HG03103 (cell line): ENCODE measurements at regions not wholly inside any gene's neighbourhood (a gene's known extent, or its start where the extent isn't known, plus 50 kb on each side); places are given as distances from the start of the nearest gene placed in this dataset.
"Not testable (repeated sequence)": the region's sequence is repeated elsewhere in the genome, so short reads cannot be mapped to it uniquely, and the experiment has no call there.

ENCODE experiments used
- ATAC-seq: cut with Tn5 transposase; IDR thresholded peaks from one replicate; pipeline ENCODE4 v1.9.1; 2021; ENCODE audit warnings: low read depth; ENCODE audit not compliant: unreplicated experiment

DNA sequence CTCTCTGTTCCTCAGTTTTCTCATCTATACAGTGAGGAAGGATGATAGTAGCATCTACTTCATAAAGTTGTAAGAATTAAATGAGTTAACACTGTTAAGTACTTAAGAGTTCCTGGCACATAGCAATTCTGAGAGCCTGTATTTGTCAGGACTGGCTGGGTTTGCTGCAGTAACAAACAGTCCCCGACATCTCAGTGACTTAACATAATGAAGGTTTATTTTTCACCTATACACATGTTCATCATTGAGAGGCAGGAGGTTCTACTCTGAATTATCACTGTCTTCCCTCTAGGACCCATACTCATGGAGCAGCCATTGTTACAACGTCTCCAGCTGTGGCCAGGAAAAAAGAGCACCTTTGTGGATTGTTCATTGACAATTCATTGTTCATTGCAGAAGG lies 190.6 kb upstream of the PROK2 start:
- no peak for ATAC-seq

- no peak for ATAC-seq
Measured at GRCh38 chr3:71974786-71975185, 189.8 kb upstream of the PROK2 start.

DNA sequence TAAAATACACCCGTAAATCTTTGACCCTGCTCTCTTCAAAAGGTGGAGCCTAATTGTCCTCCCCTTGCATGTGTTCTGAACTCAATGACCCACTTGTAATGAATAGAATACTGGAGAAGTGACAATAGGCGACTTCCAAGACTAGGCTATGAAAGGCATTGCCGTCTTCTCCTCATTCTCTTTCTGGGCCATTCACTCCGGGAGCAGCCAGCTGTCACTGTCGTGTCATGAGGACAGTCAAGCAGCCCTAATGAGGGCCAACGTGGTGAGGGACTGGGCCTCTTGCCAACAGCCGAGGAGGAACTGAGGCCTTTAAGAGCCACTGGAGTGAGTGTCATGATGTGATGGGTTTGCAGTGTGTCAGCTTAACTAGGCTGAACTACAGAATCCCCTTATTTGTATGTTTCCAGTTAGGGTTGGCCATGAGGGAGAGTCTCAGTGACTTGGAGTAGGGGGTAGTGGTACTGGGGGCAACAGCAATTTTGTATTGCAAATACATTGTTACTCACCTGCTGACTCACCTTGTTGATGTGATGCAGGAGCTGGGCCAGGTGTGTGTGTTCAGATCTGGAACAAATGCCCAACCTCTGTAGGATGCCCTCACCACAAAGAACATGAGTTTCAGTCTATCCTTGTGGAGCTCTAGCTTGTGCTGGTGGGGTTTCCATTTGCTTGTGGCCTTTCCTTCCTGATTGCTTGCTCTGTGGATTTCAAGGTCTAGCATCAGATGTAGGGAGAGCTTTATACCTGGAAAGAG lies 188.5 kb upstream of the PROK2 start:
- ATAC-seq, result no peak

DNA sequence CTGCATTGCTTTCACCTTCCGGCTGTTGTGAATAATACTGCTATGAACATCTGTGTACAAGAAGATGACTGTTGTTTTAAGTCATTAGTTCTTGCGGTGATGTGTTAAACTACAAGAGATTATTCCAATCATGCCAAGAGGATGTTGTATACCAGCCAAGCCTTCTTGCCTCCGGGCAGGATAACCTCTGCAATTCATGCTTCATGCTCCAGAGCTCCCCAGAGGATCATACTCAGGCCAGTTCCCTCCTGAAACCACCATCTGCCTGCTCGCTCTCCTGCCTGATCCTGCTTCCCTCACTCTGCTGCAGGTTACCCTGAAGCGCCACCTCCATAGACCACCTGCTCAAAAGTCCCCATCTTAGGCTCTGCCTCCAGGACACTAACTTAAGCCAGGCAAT lies 187.1 kb upstream of the PROK2 start:
- ATAC-seq, result no peak

DNA sequence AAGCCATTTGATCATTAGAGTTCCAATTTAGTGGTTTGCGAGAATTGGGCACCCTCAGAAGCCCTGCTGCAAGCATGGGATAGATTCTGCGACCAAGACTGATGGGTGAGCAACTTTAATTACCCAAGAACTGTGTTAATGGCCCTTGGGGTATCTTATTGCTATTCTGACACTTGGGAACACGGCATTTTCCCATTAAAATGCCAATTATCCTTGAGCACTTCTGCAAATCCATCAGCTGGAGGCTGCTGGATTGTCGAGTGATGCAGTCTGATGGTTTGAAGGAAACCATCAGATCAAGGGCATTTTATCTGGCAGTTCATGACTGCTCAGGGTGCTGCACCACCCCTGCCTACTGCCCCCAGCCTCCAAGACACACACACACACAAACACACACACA lies 183.6 kb upstream of the PROK2 start:
- no peak for ATAC-seq

DNA sequence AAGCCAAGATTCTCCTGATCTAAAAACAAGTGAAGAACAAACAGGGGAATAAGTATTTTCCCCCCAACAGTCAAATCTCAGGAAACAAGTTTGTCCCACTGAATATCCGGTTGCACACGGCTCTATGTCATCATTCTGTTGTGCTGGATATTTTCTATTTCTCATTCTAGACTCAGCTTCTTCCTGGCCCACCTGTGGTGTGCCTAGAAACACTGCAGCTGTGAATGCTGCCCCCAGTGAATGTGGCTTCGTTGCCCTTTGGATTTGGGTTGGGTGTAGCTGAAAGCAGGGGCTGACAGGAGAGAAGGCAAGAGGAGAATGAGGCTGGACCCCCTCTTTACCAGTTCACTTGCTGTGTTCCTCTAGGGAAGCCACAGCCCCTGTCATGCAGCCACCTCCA lies 181.2 kb upstream of the PROK2 start:
- no peak for ATAC-seq

DNA sequence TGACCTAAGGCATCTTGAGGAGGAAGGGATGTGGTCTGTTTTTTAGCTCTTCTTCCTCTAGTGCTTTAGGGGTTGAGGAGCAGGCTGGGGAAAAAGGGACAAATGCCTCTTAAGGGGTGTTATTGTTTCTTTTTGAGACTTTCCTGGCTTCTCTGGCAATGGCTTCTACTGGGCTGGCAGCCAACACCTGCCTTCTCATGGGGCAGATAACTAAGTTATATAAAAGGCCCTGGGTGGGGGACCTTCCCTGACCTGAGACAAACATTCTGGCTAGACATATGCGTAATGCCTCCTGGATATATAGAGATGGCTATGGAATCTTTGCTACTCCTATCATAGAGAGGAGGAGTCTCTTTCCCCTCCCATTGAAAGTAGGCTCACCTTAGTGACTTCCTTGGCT lies 179.2 kb upstream of the PROK2 start:
- no peak for ATAC-seq

GRCh38 chr3:71962561-71963240 lies 177.8 kb upstream of the PROK2 start:
- ATAC-seq, result no peak

DNA sequence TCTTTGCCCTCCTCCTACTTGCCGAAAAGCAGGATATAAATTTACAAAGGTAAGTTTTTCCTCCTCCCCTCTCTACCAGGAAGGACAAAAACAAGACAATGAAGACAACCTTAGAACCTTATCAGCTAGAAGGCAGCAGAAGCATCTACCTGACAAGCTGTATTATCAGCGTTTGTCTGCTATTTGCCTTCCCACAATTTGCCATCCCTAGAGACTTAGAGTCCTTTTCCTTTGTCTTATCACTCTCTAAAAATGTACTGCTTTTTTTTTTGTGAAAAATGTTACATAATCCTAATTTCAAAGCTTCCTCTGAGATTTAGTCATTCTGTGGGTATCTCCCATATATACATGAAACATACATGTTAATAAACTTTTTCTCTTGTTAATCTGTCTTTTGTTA lies 176.9 kb upstream of the PROK2 start:
- no peak for ATAC-seq

GRCh38 chr3:71961378-71961777 lies 176.4 kb upstream of the PROK2 start:
- no peak for ATAC-seq

DNA sequence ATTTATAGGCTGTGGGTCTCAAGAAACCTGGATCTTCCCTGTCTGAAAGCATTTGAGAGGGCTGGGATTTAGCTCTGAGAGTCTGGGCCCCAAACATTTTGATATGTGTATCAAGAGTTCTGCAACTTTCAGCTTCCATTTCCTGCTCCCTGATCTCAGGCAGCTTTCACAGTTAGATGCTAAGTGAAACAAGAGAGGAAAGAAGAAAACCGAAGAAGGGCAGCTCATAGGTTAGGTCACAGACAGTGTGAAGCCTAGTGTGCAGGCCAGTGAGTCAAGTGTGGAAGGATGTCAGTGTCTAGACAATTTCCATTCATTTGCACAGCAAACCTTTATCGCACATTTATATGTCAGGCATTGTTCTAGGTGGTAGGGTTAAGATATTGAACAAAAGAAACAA lies 173.6 kb upstream of the PROK2 start:
- no peak for ATAC-seq

DNA sequence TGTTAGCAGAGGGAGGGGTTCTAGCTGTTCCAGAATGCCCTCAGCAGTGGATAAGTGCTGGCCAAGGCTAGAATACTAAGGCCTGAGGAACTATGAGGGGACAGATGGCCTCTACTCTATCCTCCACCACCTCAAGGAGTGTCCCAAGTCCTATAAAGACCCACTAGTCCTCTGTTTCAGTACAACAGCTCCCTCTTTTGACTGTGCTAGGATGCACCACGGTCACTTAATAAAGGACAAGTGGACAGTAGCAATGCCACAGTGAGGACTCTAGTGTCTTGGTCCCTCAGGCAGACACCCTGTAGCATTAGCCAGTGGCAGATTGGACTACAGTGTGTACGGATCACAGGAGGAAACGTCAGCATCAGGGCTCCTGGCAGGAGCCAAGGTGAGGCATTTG lies 171.8 kb upstream of the PROK2 start:
- ATAC-seq, result no peak

- ATAC-seq, result no peak
Measured at GRCh38 chr3:71956069-71956340, 171.1 kb upstream of the PROK2 start.

DNA sequence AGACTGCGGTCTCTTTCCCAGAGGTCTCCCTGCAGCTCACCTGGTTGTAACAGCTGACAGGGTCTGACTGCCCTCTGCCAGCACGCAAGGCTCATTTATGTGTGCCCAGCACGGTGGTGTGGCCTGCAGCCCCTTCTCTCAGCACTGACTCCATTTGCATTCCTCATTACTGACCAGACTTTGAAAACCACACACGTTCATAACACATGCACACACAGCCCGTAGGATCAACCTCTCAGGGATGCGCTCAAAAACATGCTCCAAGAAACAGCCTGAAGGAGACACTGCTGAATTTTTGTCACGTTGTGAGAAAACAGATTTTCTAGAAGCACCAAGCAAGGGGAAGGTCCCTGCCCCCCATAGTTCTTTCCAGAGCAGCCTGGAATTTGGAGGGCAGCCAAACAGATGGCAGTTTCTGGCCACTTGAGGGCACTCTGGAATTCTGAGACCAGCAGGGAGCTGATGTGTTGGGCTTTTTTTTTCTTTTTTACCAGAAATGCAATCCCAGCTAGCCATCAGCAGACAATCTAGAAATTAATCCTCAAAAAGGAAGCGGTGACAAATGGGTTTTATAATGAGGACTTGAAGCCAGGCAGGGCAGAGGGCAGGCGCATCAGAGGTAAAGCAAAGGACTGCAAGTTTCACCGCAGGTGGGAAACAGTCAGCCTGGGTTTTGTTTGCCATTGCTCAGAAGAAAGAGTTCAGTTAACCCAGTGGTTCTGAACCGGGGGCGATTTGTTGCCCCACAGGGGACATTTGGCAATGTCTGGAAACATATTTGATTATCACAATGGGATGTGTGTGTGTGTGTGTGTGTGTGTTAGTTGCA lies 170.5 kb upstream of the PROK2 start:
- ATAC-seq, result no peak

GRCh38 chr3:71951842-71952241 lies 166.9 kb upstream of the PROK2 start:
- no peak for ATAC-seq

DNA sequence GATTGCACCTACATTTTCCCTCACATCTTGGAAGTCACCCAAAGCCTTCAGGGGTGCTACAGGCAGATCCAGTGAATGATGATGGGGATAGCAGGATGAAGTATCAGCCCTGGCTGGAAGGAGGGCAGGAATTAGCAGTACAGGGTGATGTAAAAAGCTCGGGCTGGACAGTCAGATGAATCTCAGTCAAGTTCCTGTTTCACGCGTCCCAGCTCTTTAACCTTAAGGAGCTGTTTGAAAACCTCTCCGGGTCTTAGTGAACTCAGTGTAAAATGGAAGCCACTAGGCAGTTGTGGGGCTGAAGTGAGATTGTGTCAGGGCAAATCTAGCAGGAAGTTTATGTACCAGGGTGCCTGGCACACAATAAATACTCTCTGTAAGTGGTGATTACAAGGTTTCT lies 166.4 kb upstream of the PROK2 start:
- no peak for ATAC-seq

GRCh38 chr3:71949442-71949841 lies 164.5 kb upstream of the PROK2 start:
- ATAC-seq, result no peak

DNA sequence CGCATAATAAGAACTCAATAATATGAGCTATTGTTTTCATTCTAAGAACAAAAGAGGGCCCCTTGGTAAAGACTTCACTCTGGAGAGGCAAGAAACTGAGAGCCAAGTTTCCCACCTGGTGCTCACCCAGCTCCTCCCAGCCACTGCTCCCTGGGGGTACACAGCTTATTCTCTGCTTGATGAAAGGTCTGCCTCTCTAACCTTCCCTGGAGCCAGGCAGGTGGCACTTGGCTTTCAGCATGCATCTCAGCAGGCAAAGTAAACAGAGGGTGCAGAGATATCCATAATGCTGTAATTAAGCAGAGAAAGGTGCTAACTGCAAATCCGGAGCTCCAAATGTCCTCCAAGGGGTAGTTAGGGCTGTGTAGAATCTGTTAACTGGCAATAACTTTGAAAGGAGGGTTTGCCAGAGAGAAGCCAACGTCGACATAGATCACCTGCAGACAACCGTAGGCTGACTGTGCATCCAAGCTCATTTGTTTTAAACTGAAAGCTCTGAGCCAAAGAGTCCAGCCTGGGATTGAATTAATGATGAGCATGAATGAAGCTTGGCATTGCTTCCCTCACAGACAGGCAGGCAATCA lies 159.6 kb upstream of the PROK2 start:
- no peak for ATAC-seq

GRCh38 chr3:71942432-71943187 lies 157.7 kb upstream of the PROK2 start:
- ATAC-seq, result no peak

DNA sequence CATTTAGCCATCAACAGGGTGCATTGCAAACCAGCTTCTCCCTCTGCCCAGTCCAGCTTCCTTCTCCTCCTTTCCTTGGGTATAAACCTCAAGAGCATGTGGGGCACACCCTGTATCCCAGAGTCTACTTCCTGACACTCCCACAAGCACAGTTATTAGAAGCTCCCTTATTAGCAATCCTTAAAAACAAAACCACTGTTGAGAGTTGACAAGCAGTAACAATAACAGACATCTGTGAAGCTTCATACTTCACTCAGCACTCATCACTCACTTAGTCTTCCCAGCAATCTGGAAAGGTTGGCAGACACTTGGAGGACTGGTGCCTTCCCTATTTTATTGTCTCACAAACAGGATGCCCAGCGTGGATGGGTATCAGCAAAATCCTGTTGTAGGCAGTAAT lies 155.5 kb upstream of the PROK2 start:
- no peak for ATAC-seq

- not testable (repeated sequence) for ATAC-seq
Measured at GRCh38 chr3:71938081-71938480, 153.1 kb upstream of the PROK2 start.
